HG03354 (cell line): ENCODE measurements at regions not wholly inside any gene's neighbourhood (a gene's known extent, or its start where the extent isn't known, plus 50 kb on each side); places are given as distances from the start of the nearest gene placed in this dataset.
"Not testable (repeated sequence)": the region's sequence is repeated elsewhere in the genome, so short reads cannot be mapped to it uniquely, and the experiment has no call there.

ENCODE experiments used
- ATAC-seq: cut with Tn5 transposase; IDR thresholded peaks from one replicate; pipeline ENCODE4 v1.9.1; 2021; ENCODE audit warnings: mild to moderate bottlenecking; ENCODE audit not compliant: unreplicated experiment, poor library complexity, severe bottlenecking

GRCh38 chr9:24912767-24913166 is 367.1 kb upstream of the IZUMO3 start:
- ATAC-seq, result no peak

- no peak for ATAC-seq
These were observed 355.6 kb upstream of the IZUMO3 start for GRCh38 chr9:24901319-24901718.

- no peak for ATAC-seq
These were observed 354.5 kb upstream of the IZUMO3 start for GRCh38 chr9:24900179-24900578.

GRCh38 chr9:24899463-24899862 is 353.8 kb upstream of the IZUMO3 start:
- ATAC-seq, result no peak

- ATAC-seq, result no peak
These were observed 352.1 kb upstream of the IZUMO3 start for GRCh38 chr9:24897826-24898225.

- no peak for ATAC-seq
These were observed 335.7 kb upstream of the IZUMO3 start for GRCh38 chr9:24881361-24881760.

- no peak for ATAC-seq
These were observed 333.9 kb upstream of the IZUMO3 start for GRCh38 chr9:24879591-24879990.

GRCh38 chr9:24856601-24857000 is 310.9 kb upstream of the IZUMO3 start:
- ATAC-seq, result not testable (repeated sequence)

GRCh38 chr9:24846248-24846912 is 300.7 kb upstream of the IZUMO3 start:
- ATAC-seq, result no peak

- no peak for ATAC-seq
These were observed 298.5 kb upstream of the IZUMO3 start for GRCh38 chr9:24844217-24844616.

GRCh38 chr9:24841993-24842392 is 296.3 kb upstream of the IZUMO3 start:
- ATAC-seq, result no peak

- no peak for ATAC-seq
These were observed 286.6 kb upstream of the IZUMO3 start for GRCh38 chr9:24832307-24832706.

- no peak for ATAC-seq
These were observed 283.0 kb upstream of the IZUMO3 start for GRCh38 chr9:24828687-24829086.

GRCh38 chr9:24824607-24825006 is 278.9 kb upstream of the IZUMO3 start:
- ATAC-seq, result no peak

- no peak for ATAC-seq
These were observed 274.5 kb upstream of the IZUMO3 start for GRCh38 chr9:24820196-24820595.

- no peak for ATAC-seq
These were observed 272.1 kb upstream of the IZUMO3 start for GRCh38 chr9:24817756-24818155.

- no peak for ATAC-seq
These were observed 270.3 kb upstream of the IZUMO3 start for GRCh38 chr9:24816006-24816405.

GRCh38 chr9:24801344-24801743 is 255.6 kb upstream of the IZUMO3 start:
- no peak for ATAC-seq

GRCh38 chr9:24793787-24794186 is 248.1 kb upstream of the IZUMO3 start:
- no peak for ATAC-seq

GRCh38 chr9:24776226-24776625 is 230.5 kb upstream of the IZUMO3 start:
- no peak for ATAC-seq

GRCh38 chr9:24774199-24774598 is 228.5 kb upstream of the IZUMO3 start:
- ATAC-seq, result not testable (repeated sequence)

GRCh38 chr9:24766081-24766480 is 220.4 kb upstream of the IZUMO3 start:
- no peak for ATAC-seq
